H1 (cell line): ENCODE measurements at regions not wholly inside any gene's neighbourhood (a gene's known extent, or its start where the extent isn't known, plus 50 kb on each side); places are given as distances from the start of the nearest gene placed in this dataset.

ENCODE experiments used
- CTCF ChIA-PET: fragments of 300-600 bp; sonication (Branson Sonifier 250); formaldehyde crosslinking; loops from one replicate; lab custom pipeline; 2021; ENCODE audit not compliant: partially characterized antibody; lab: Charles Lee
- POLR2A ChIA-PET: fragments of 300-600 bp; sonication (Branson Sonifier 250); formaldehyde crosslinking; loops from one replicate; lab custom pipeline; 2021; ENCODE audit warnings: inconsistent platforms; ENCODE audit not compliant: partially characterized antibody; lab: Charles Lee
- DNase-seq, 2 experiments: peaks; one replicate each; pipeline versions ENCODE4 v3.0.0 to v3.0.0-alpha.2; 2010 to 2022; ENCODE audit warnings: low spot score in 2 of 2, low read depth in 1 of 2, mixed read lengths in 1 of 2
- FAIRE-seq: peaks from 2 replicates; lab custom pipeline; 2011; peaks lifted over from hg19 to GRCh38; lab: Jason Lieb, UNC
- H2AFZ ChIP-seq: 2 replicates; pipeline ENCODE4 v1.8.1; 2012; ENCODE audit warnings: low read length, inconsistent platforms
- H2AK5ac ChIP-seq: 2 replicates; pipeline ENCODE4 v1.6.1; 2013; ENCODE audit warnings: low read depth, low read length
- H2BK120ac ChIP-seq: replicated peaks from 2 replicates; pipeline ENCODE3; 2013; ENCODE audit warnings: low read depth, low read length, inconsistent platforms
- H2BK12ac ChIP-seq: 2 replicates; pipeline ENCODE4 v1.6.1; 2013; ENCODE audit warnings: low read depth, low read length
- H2BK15ac ChIP-seq: 2 replicates; pipeline ENCODE4 v1.6.1; 2013; ENCODE audit warnings: low read length
- H2BK20ac ChIP-seq: 2 replicates; pipeline ENCODE4 v1.6.1; 2013; ENCODE audit warnings: low read length
- H2BK5ac ChIP-seq: 2 replicates; pipeline ENCODE4 v1.6.1; 2013; ENCODE audit warnings: low read depth, low read length
- H3K14ac ChIP-seq: 2 replicates; pipeline ENCODE4 v1.6.1; 2013; ENCODE audit warnings: inconsistent platforms; ENCODE audit not compliant: insufficient read length
- H3K18ac ChIP-seq: 2 replicates; pipeline ENCODE4 v1.6.1; 2013; ENCODE audit warnings: low read length; ENCODE audit errors: extremely low read depth
- H3K23ac ChIP-seq: 2 replicates; pipeline ENCODE4 v1.6.1; 2013; ENCODE audit warnings: inconsistent platforms; ENCODE audit not compliant: insufficient read length
- H3K23me2 ChIP-seq: 2 replicates; pipeline ENCODE4 v1.6.1; 2013; ENCODE audit warnings: low read depth, low read length
- H3K27ac ChIP-seq: 2 replicates; pipeline ENCODE4 v1.6.1; 2011; ENCODE audit warnings: low read depth, low read length, inconsistent platforms
- H3K27me3 ChIP-seq, 4 experiments: replicated peaks in 1 of 4; 1 replicate in 1 of 4; 2 replicates in 3 of 4; pipeline versions ENCODE4 v1.6.1 to v1.8.1; 2011 to 2013; ENCODE audit warnings: low read length in 3 of 4, mild to moderate bottlenecking in 3 of 4, inconsistent platforms in 2 of 4, mixed read lengths in 2 of 4, moderate library complexity in 1 of 4; ENCODE audit not compliant: control insufficient read depth in 3 of 4, insufficient read depth in 3 of 4; ENCODE audit errors: extremely low read depth in 1 of 4
- H3K36me3 ChIP-seq, 4 experiments: 2 replicates each; pipeline versions ENCODE4 v1.6.1 to v1.8.1; 2011 to 2013; ENCODE audit warnings: mild to moderate bottlenecking in 4 of 4, low read length in 3 of 4, moderate library complexity in 2 of 4, control low read depth in 1 of 4, inconsistent platforms in 1 of 4; ENCODE audit not compliant: insufficient read depth in 4 of 4, control insufficient read depth in 2 of 4
- H3K4ac ChIP-seq: replicated peaks from 2 replicates; pipeline ENCODE3; 2013; ENCODE audit warnings: low read length, low read depth, mixed read lengths, inconsistent platforms; ENCODE audit not compliant: insufficient read length
- H3K4me1 ChIP-seq, 4 experiments: replicated peaks in 1 of 4; 1 replicate in 1 of 4; 2 replicates in 3 of 4; pipeline versions ENCODE4 v1.6.1 to v1.8.1; 2011 to 2013; ENCODE audit warnings: low read length in 3 of 4, inconsistent platforms in 2 of 4, mixed read lengths in 1 of 4; ENCODE audit not compliant: insufficient read depth in 4 of 4, control insufficient read depth in 3 of 4
- H3K4me2 ChIP-seq, 2 experiments: 2 replicates each; pipeline versions ENCODE4 v1.6.1 to v1.8.1; 2011 to 2013; ENCODE audit warnings: low read depth in 2 of 2, low read length in 2 of 2, control low read depth in 1 of 2, inconsistent platforms in 1 of 2, mild to moderate bottlenecking in 1 of 2; ENCODE audit not compliant: insufficient read depth in 1 of 2
- H3K4me3 ChIP-seq, 4 experiments: fragments of 200-600, 300-600 bp in 1 of 4; sonication (generic), shearing (Covaris generic), sonication (Bioruptor Twin) in 1 of 4; 2 replicates each; pipeline versions ENCODE4 v1.5.1 to v1.8.1; 2011 to 2016; ENCODE audit warnings: low read length in 4 of 4, low read depth in 3 of 4, control low read depth in 2 of 4, inconsistent platforms in 2 of 4, mild to moderate bottlenecking in 2 of 4, mixed read lengths in 1 of 4, moderate library complexity in 1 of 4; ENCODE audit not compliant: insufficient read depth in 2 of 4; ENCODE audit errors: extremely low read depth in 1 of 4
- H3K56ac ChIP-seq: replicated peaks from 2 replicates; pipeline ENCODE3; 2013; ENCODE audit warnings: low read depth, mild to moderate bottlenecking, mixed read lengths, low read length, inconsistent platforms; ENCODE audit not compliant: insufficient read length
- H3K79me1 ChIP-seq: 2 replicates; pipeline ENCODE4 v1.6.1; 2013; ENCODE audit warnings: low read depth, low read length, control low read depth
- H3K79me2 ChIP-seq, 2 experiments: 2 replicates each; pipeline versions ENCODE4 v1.6.1 to v1.8.1; 2012 to 2013; ENCODE audit warnings: low read length in 2 of 2, mild to moderate bottlenecking in 2 of 2, inconsistent platforms in 1 of 2; ENCODE audit not compliant: insufficient read depth in 2 of 2, control insufficient read depth in 1 of 2
- H3K9ac ChIP-seq, 4 experiments: replicated peaks in 1 of 4; 1 replicate in 1 of 4; 2 replicates in 3 of 4; pipeline versions ENCODE4 v1.6.1 to v1.8.1; 2011 to 2013; ENCODE audit warnings: low read depth in 3 of 4, low read length in 3 of 4, control low read depth in 2 of 4, mild to moderate bottlenecking in 2 of 4, moderate library complexity in 2 of 4, inconsistent platforms in 1 of 4; ENCODE audit errors: extremely low read depth in 1 of 4
- H3K9me3 ChIP-seq, 2 experiments: 2 replicates each; pipeline versions ENCODE4 v1.6.1 to v1.8.1; 2012 to 2013; ENCODE audit warnings: mild to moderate bottlenecking in 2 of 2, moderate library complexity in 2 of 2, control low read depth in 1 of 2, inconsistent platforms in 1 of 2, low read depth in 1 of 2, low read length in 1 of 2, mixed read lengths in 1 of 2; ENCODE audit not compliant: insufficient read depth in 2 of 2
- H4K20me1 ChIP-seq, 2 experiments: replicated peaks in 1 of 2; 2 replicates each; pipeline versions ENCODE3 to v1.8.1; 2011 to 2013; ENCODE audit warnings: inconsistent platforms in 2 of 2, low read length in 2 of 2, mild to moderate bottlenecking in 1 of 2; ENCODE audit not compliant: insufficient read depth in 2 of 2, control insufficient read depth in 1 of 2
- H4K5ac ChIP-seq: 2 replicates; pipeline ENCODE4 v1.6.1; 2013; ENCODE audit warnings: low read length, low read depth, mixed read lengths, inconsistent platforms; ENCODE audit not compliant: insufficient read length
- H4K8ac ChIP-seq: 2 replicates; pipeline ENCODE4 v1.8.0; 2013; ENCODE audit warnings: mild to moderate bottlenecking, moderate library complexity, low read length, inconsistent platforms; ENCODE audit not compliant: insufficient read depth; ENCODE audit errors: extremely low read depth
- H4K91ac ChIP-seq: replicated peaks from 2 replicates; pipeline ENCODE3; 2013; ENCODE audit warnings: low read length, mixed read lengths, inconsistent platforms; ENCODE audit not compliant: insufficient read length
- BACH1 ChIP-seq: IDR thresholded peaks from 2 replicates; pipeline ENCODE4 v1.6.1; 2012; ENCODE audit warnings: low read length, improper control_type of control experiment
- BCL11A ChIP-seq, 2 experiments: IDR thresholded peaks; one replicate each; pipeline ENCODE4 v1.6.1; 2011; ENCODE audit warnings: low read depth in 2 of 2, low read length in 2 of 2, mild to moderate bottlenecking in 2 of 2
- CBX5 ChIP-seq: fragments of 300-800, 300-1000 bp; sonication (generic); IDR thresholded peaks from 2 replicates; pipeline ENCODE4 v1.7.1; 2016; ENCODE audit warnings: antibody characterized with exemption, low read length, low read depth
- CBX8 ChIP-seq: fragments of 300-800, 300-1000 bp; sonication (generic); IDR thresholded peaks from 2 replicates; pipeline ENCODE4 v1.7.1; 2016; ENCODE audit warnings: low read depth, low read length, borderline replicate concordance
- EP300 ChIP-seq, 2 experiments: IDR thresholded peaks; 1 replicate in 1 of 2; 2 replicates in 1 of 2; pipeline ENCODE4 v1.6.1; 2011 to 2012; ENCODE audit warnings: low read depth in 2 of 2, low read length in 2 of 2, mild to moderate bottlenecking in 2 of 2, borderline replicate concordance in 1 of 2, inconsistent platforms in 1 of 2, moderate library complexity in 1 of 2
- KDM4A ChIP-seq: IDR thresholded peaks from one replicate; pipeline ENCODE4 v1.7.1; 2012; ENCODE audit warnings: low read depth, mild to moderate bottlenecking, moderate library complexity, low read length, inconsistent platforms; ENCODE audit not compliant: severe bottlenecking
- NRF1 ChIP-seq: IDR thresholded peaks from 2 replicates; pipeline ENCODE4 v1.6.1; 2011; ENCODE audit warnings: mild to moderate bottlenecking, low read depth, low read length, improper control_type of control experiment
- RNF2 ChIP-seq: fragments of 200-900, 300-1000 bp; sonication (generic); IDR thresholded peaks from 2 replicates; pipeline ENCODE4 v1.7.1; 2016; ENCODE audit warnings: borderline replicate concordance, low read depth, mild to moderate bottlenecking, antibody characterized with exemption, low read length; ENCODE audit not compliant: poor library complexity, severe bottlenecking; ENCODE audit errors: missing control alignments
- SP4 ChIP-seq: IDR thresholded peaks from 2 replicates; pipeline ENCODE4 v1.6.1; 2012; ENCODE audit warnings: low read length, inconsistent platforms
- SUZ12 ChIP-seq: fragments of 200-600 bp; sonication (generic); IDR thresholded peaks from 2 replicates; pipeline ENCODE4 v1.6.1; 2012; ENCODE audit warnings: mild to moderate bottlenecking, inconsistent platforms, low read length, moderate library complexity, mixed read lengths
- TAF1 ChIP-seq: IDR thresholded peaks from 2 replicates; pipeline ENCODE4 v1.6.1; 2011; ENCODE audit warnings: mild to moderate bottlenecking, low read depth, low read length
- WGBS, 2 experiments: shearing (Covaris generic) in 1 of 2; methylation state at CpG; one replicate each; pipeline versions ENCODE4 v1.1.6 to v1.1.7; 2013 to 2015; ENCODE audit warnings: low lambda C conversion rate in 2 of 2, mixed read lengths in 2 of 2, inconsistent platforms in 1 of 2, low coverage in 1 of 2, missing lambda C conversion rate in 1 of 2; ENCODE audit not compliant: insufficient replicate concordance in 2 of 2, insufficient coverage in 1 of 2, insufficient read length in 1 of 2; ENCODE audit errors: extremely low coverage in 1 of 2, missing lambda C conversion rate in 1 of 2; 5-methylcytosine and 5-hydroxymethylcytosine counted together
- TF ChIP-seq, protein P1 (sequence below): IDR thresholded peaks from 2 replicates; pipeline ENCODE4 v1.6.1; 2012; ENCODE audit warnings: inconsistent platforms

DNA sequence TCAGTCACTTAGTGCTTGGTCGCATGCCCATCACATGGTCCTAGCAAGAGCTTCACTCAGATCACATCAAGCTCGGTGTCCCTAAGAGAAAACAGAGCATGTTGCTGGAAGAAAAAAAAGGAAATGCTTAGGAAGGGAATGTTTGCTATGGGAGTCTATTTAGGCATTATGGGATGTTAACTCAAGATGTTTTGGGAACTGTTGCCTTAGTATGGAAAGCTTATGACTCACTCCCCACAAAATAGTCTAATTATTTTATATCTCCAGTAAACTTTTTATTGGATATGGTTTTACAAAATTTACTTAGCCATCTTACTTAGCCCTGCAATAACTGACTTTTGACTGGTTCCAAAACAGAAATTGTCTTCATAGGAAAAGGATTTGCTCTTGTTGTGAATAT, 439.5 kb upstream of the ZEB2 start:
- Histone ChIP-seq H2BK120ac (no peak overlapping the region), H3K18ac (no peak overlapping the region), H3K9me3 (0 out of 4 replicates have a peak, but pooled peaks cover 0 to 1% of the 10 kb centered on the region in 2 experiments), H3K36me3 (no peaks in the 10 kb centered on the region), H3K14ac (no peak overlapping the region), H2BK5ac (no peak overlapping the region), H3K4me3 (no peak overlapping the region), H3K79me2 (no peaks in the 10 kb centered on the region), H2BK12ac (no peak overlapping the region), H2BK15ac (no peak overlapping the region), H3K4me2 (no peak overlapping the region), H4K20me1 (no peaks in the 10 kb centered on the region), H2BK20ac (no peak overlapping the region), H3K56ac (no peak overlapping the region), H3K23me2 (no peaks in the 10 kb centered on the region), H3K4me1 (no peaks in the 10 kb centered on the region), H2AK5ac (no peak overlapping the region), H3K23ac (no peak overlapping the region), H3K4ac (no peak overlapping the region), H4K5ac (no peak overlapping the region), H4K8ac (no peak overlapping the region), H3K9ac (no peak overlapping the region), H4K91ac (no peak overlapping the region), H3K27me3 (no peaks in the 10 kb centered on the region), H3K79me1 (no peaks in the 10 kb centered on the region), H3K27ac (no peak overlapping the region), H2AFZ (no peak overlapping the region)
- CTCF ChIA-PET = interaction anchor here (0.6 kb wide), 2 partner anchors 36 to 1063 kb away, joined by 3 to 4 read pairs; no protein-coding TSS in a partner anchor
- DNase-seq = no peak
- no peak for FAIRE-seq
- WGBS, 2 experiments = 100% methylated on average over 2 of the region's 2 CpGs; no CpG with 5 or more reads in 1 of the 2 experiments
- POLR2A ChIA-PET = no interaction called here
- no peak for TF ChIP-seq TAF1
- TF ChIP-seq CBX5 = no peak
- TF ChIP-seq CBX8 = no peak
- TF ChIP-seq, protein P1, sequence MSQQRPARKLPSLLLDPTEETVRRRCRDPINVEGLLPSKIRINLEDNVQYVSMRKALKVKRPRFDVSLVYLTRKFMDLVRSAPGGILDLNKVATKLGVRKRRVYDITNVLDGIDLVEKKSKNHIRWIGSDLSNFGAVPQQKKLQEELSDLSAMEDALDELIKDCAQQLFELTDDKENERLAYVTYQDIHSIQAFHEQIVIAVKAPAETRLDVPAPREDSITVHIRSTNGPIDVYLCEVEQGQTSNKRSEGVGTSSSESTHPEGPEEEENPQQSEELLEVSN = no peak
- TF ChIP-seq SUZ12 = no peak
- TF ChIP-seq KDM4A = no peak
- TF ChIP-seq SP4 = no peak
- no peak for TF ChIP-seq BACH1
- no peak for TF ChIP-seq RNF2
- TF ChIP-seq EP300 (IDR thresholded peaks at IDR 0.05; ENCODE audit: borderline replicate concordance in 1 of 2, low read depth in 2 of 2, low read length in 2 of 2) = no peak
- TF ChIP-seq NRF1 = no peak
- no peak for TF ChIP-seq BCL11A (IDR thresholded peaks at IDR 0.05; ENCODE audit: low read depth in 2 of 2, low read length in 2 of 2)
